Heart left ventricle (tissue), 16 donors: ENCODE measurements at regions not wholly inside any gene's neighbourhood (a gene's known extent, or its start where the extent isn't known, plus 50 kb on each side); places are given as distances from the start of the nearest gene placed in this dataset.

Source experiments
- ATAC-seq, 4 donors: fragments of 200-7000 bp; cut with Tn5 transposase; one replicate each; pipeline ENCODE4 v1.9.1; 2020 to 2022; ENCODE audit warnings: moderate library complexity in 4 of 4, mild to moderate bottlenecking in 3 of 4, moderate number of reproducible peaks in 1 of 4
- DNase-seq, 5 donors: peaks; one replicate each; pipeline ENCODE4 v3.0.0-alpha.2; 2020
- H3K27ac ChIP-seq, 12 donors: fragments of 200-600 bp; sonication (generic) in 4 of 12; one replicate each; pipeline versions ENCODE4 v1.5.0 to v1.8.0; 2016 to 2022; ENCODE audit warnings: mild to moderate bottlenecking in 2 of 12
- H3K27me3 ChIP-seq, 9 donors: fragments of 200-600 bp; sonication (generic) in 2 of 9; one replicate each; pipeline versions ENCODE4 v1.5.1 to v1.8.0; 2016 to 2022; ENCODE audit warnings: mild to moderate bottlenecking in 3 of 9
- H3K36me3 ChIP-seq, 9 donors: fragments of 200-600 bp; sonication (generic) in 2 of 9; one replicate each; pipeline versions ENCODE4 v1.5.0 to v1.8.0; 2018 to 2022; ENCODE audit warnings: mild to moderate bottlenecking in 2 of 9
- H3K4me1 ChIP-seq, 12 donors: fragments of 200-600 bp; sonication (generic) in 4 of 12; one replicate each; pipeline versions ENCODE4 v1.5.0 to v1.8.0; 2016 to 2022; ENCODE audit warnings: mild to moderate bottlenecking in 3 of 12
- H3K4me3 ChIP-seq, 12 donors: fragments of 200-600 bp; sonication (generic) in 4 of 12; one replicate each; pipeline versions ENCODE4 v1.5.0 to v1.8.0; 2017 to 2022; ENCODE audit warnings: mild to moderate bottlenecking in 9 of 12, moderate library complexity in 4 of 12
- H3K9me3 ChIP-seq, 12 donors: fragments of 200-600 bp; sonication (generic) in 4 of 12; one replicate each; pipeline versions ENCODE4 v1.5.0 to v1.8.0; 2016 to 2022; ENCODE audit warnings: mild to moderate bottlenecking in 1 of 12
- CTCF ChIP-seq, 12 donors: fragments of 200-600 bp; sonication (generic) in 4 of 12; IDR thresholded peaks; one replicate each; pipeline versions ENCODE4 v1.5.0 to v1.8.0; 2018 to 2022; ENCODE audit warnings: antibody characterized with exemption in 12 of 12, mild to moderate bottlenecking in 5 of 12
- POLR2A ChIP-seq, 2 donors: fragments of 450-650 bp; IDR thresholded peaks; one replicate each; pipeline ENCODE4 v1.6.1; 2017; ENCODE audit warnings: antibody characterized with exemption in 2 of 2, mild to moderate bottlenecking in 2 of 2, moderate library complexity in 2 of 2
- WGBS, 4 donors: extraction: QIAGEN DNeasy Blood & Tissue Kit in 2 of 4; methylation state at CpG; one replicate each; pipeline versions ENCODE4 v1.1.5 to v1.1.7; 2013 to 2018; 5-methylcytosine and 5-hydroxymethylcytosine counted together
- intact Hi-C, 10 donors: fragments of 100-400 bp; cut with DNase I; formaldehyde crosslinking; loops; one replicate each; pipeline versions ENCODE4 v1.11.1 to v1.14.2; 2022
- donor health status: ischemic (EF 13 %, LVEDD 7.1; RV severe dilation, severe dysfunction).
- donor health status: healthy with polysubstance abuse.
- donor health status: DM: no; HTN: yes; CAD: no.
- donor health status: DM: no; HTN: no; CAD: no.
- donor health status: ischemic (EF 25% LVEDD 6.9; RV normal size, moderate dysfunction).
- donor health status: ischemic (EF 25% LVEDD 5.7; RV mildly dilated, moderate dysfunction).
- donor health status: healthy.
- donor health status: DM: yes; HTN: yes; CAD: no.
- donor health status: ischemic (EF 35%, LVEDD 5.7; RV mildly dilated, moderate dysfunction).
- donor health status: nonischemic (EF 11% LVEDD 7.7; RV severe dilation, severe dysfunction).
- donor health status: DM: yes; HTN: yes; CAD: no.
- donor health status: PGD.
- donor health status: ischemic (EF 29% LVEDD 5.4; RV normal size, mild dysfunction).
- donor health status: nonischemic (EF 23%, LVEDD 6.1; RV moderate dilation, normal function).

DNA sequence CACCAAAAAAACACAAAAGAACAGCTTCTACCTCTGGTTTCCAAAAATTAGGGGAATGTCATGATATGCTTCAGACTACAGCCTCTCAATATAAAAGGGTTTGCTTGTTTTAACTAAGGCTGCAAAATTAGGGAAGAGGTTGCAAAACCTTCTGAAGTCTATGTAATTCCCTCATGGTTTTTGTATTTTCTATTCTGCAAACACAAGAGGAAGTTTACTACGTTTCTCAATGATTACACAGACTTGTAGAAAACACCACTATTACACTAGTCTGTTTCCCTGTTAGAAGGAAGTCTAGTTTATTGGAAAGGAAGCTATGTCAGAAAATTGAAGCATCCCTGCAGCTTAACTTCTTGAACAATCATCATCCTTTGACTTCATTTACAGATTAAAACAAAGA is 229.7 kb upstream of the FMN2 start:
- TF ChIP-seq POLR2A (IDR thresholded peaks at IDR 0.05) (no peak), CTCF (IDR thresholded peaks at IDR 0.05) (no peak)
- Histone ChIP-seq H3K27me3 (no peaks in the 10 kb centered on the region), H3K4me3 (no peak overlapping the region), H3K27ac (peak overlapping the region in 1 of 12 donors; percentile 21), H3K4me1 (peaks cover 0 to 11% (median 0%) of the 10 kb centered on the region in 12 donors), H3K9me3 (no peaks in the 10 kb centered on the region), H3K36me3 (no peaks in the 10 kb centered on the region)
- ATAC-seq: no peak
- intact Hi-C loops: no loop called here
- WGBS, 4 donors: 38 to 51% (median 45%) methylated on average over 1 of the region's 1 CpG
- DNase-seq: no peak

- no peaks in the 10 kb centered on the region for H3K9me3 ChIP-seq
- no peaks in the 10 kb centered on the region for H3K4me1 ChIP-seq
- 74 to 83% (median 79%) methylated on average over 13 of the region's 13 CpGs for WGBS, 4 donors
- no peak for DNase-seq
- intact Hi-C loops: no loop called here
- no peaks in the 10 kb centered on the region for H3K27me3 ChIP-seq
- no peak overlapping the region for H3K27ac ChIP-seq
- no peak for ATAC-seq
- TF ChIP-seq POLR2A (IDR thresholded peaks at IDR 0.05) (no peak), CTCF (IDR thresholded peaks at IDR 0.05) (peak in 2 of 12 donors; percentile 8 to 20)
- no peak overlapping the region for H3K4me3 ChIP-seq
- H3K36me3 ChIP-seq: no peaks in the 10 kb centered on the region
These were observed 223.4 kb upstream of the FMN2 start for GRCh38 chr1:239868058-239868832.

- DNase-seq (no peak), ATAC-seq (no peak)
- H3K36me3 ChIP-seq: no peaks in the 10 kb centered on the region
- intact Hi-C loops: no loop called here
- no peak overlapping the region for H3K4me3 ChIP-seq
- H3K27ac ChIP-seq: no peak overlapping the region
- WGBS, 4 donors: 52 to 68% (median 56%) methylated on average over 6 of the region's 6 CpGs
- no peaks in the 10 kb centered on the region for H3K27me3 ChIP-seq
- H3K9me3 ChIP-seq: no peaks in the 10 kb centered on the region
- TF ChIP-seq POLR2A (IDR thresholded peaks at IDR 0.05): no peak
- no peak for TF ChIP-seq CTCF (IDR thresholded peaks at IDR 0.05)
- H3K4me1 ChIP-seq: no peaks in the 10 kb centered on the region
These were observed 221.5 kb upstream of the FMN2 start for GRCh38 chr1:239870194-239870593.

DNA sequence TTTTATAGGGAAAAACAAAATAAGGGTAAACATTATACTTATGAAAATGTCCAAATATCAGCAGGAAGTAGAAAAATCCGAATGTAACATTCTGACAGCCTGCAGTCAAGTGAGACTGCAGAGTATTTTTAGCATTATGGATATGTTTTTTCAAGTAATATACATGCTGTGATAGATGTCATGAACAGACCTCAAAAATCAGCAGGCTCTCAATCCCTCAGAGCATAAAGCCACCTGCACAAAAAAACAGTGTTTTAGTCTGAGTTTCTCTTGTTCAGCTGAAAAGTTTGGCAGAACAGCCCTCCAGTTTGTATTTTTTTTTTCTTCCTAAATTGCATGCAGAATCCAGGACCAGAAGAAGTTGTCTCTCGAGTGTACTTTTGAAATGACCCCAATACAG is 219.1 kb upstream of the FMN2 start:
- 42 to 57% (median 48%) methylated on average over 2 of the region's 2 CpGs for WGBS, 4 donors
- TF ChIP-seq POLR2A (IDR thresholded peaks at IDR 0.05) (no peak), CTCF (IDR thresholded peaks at IDR 0.05) (no peak)
- DNase-seq (no peak), ATAC-seq (no peak)
- no peaks in the 10 kb centered on the region for H3K4me1 ChIP-seq
- no peak overlapping the region for H3K27ac ChIP-seq
- intact Hi-C loops: no loop called here
- H3K9me3 ChIP-seq: no peaks in the 10 kb centered on the region
- no peaks in the 10 kb centered on the region for H3K27me3 ChIP-seq
- no peak overlapping the region for H3K4me3 ChIP-seq
- H3K36me3 ChIP-seq: no peaks in the 10 kb centered on the region
